NCI-H774 (cell line): ENCODE measurements at regions not wholly inside any gene's neighbourhood (a gene's known extent, or its start where the extent isn't known, plus 50 kb on each side); places are given as distances from the start of the nearest gene placed in this dataset.

Source experiments
- DNase-seq: peaks from one replicate; lab custom pipeline; 2025; lab: John Stamatoyannopoulos, UW

GRCh38 chr3:3241596-3241995 is 62.1 kb upstream of the CRBN start:
- no peak for DNase-seq

GRCh38 chr3:3240986-3241385 is 61.5 kb upstream of the CRBN start:
- DNase-seq, result no peak

- DNase-seq, result no peak
Observed at GRCh38 chr3:3237979-3238378, 58.5 kb upstream of the CRBN start.

GRCh38 chr3:3232251-3232650 is 52.8 kb upstream of the CRBN start:
- no peak for DNase-seq
